Endothelial cell of umbilical vein (primary cell): ENCODE measurements at regions not wholly inside any gene's neighbourhood (a gene's known extent, or its start where the extent isn't known, plus 50 kb on each side); places are given as distances from the start of the nearest gene placed in this dataset.

Experiments
- BruUV-seq: library from RNA; stranded (reverse); fragments of 400-500 nt; replicated peaks from 2 replicates; lab custom pipeline; 2021; lab: Mats Ljungman, UMichigan
- CTCF ChIA-PET: fragments of 300-600, 350-600 bp; sonication (Branson Sonifier 250); formaldehyde crosslinking; loops from one replicate; lab custom pipeline; 2021; ENCODE audit warnings: antibody characterized with exemption, inconsistent platforms; lab: Charles Lee
- POLR2A ChIA-PET: fragments of 300-600, 350-600 bp; sonication (Branson Sonifier 250); formaldehyde crosslinking; loops from one replicate; lab custom pipeline; 2021; ENCODE audit warnings: antibody characterized with exemption, inconsistent platforms; lab: Charles Lee
- DNase-seq: peaks from one replicate; pipeline ENCODE4 v3.0.0-alpha.2; 2011; ENCODE audit warnings: low read depth, low spot score
- FAIRE-seq: peaks from 2 replicates; lab custom pipeline; 2011; peaks lifted over from hg19 to GRCh38; lab: Jason Lieb, UNC
- H2AFZ ChIP-seq: 2 replicates; pipeline ENCODE4 v1.6.0; 2012; ENCODE audit warnings: low read depth, low read length, control low read depth, inconsistent platforms
- H3K27ac ChIP-seq: 2 replicates; pipeline ENCODE4 v1.5.1; 2011; ENCODE audit warnings: low read depth, mild to moderate bottlenecking, control low read depth, low read length, moderate library complexity; ENCODE audit not compliant: insufficient read depth
- H3K27me3 ChIP-seq, 2 experiments: 2 replicates each; pipeline versions ENCODE4 v1.6.0 to v1.6.1; 2011; ENCODE audit warnings: low read length in 2 of 2, mixed read lengths in 1 of 2; ENCODE audit not compliant: control insufficient read depth in 2 of 2, insufficient read depth in 2 of 2
- H3K36me3 ChIP-seq, 2 experiments: 2 replicates in 1 of 2; 3 replicates in 1 of 2; pipeline ENCODE4 v1.5.1; 2011; ENCODE audit warnings: low read length in 2 of 2, mild to moderate bottlenecking in 1 of 2, moderate library complexity in 1 of 2; ENCODE audit not compliant: control insufficient read depth in 2 of 2, insufficient read depth in 2 of 2; ENCODE audit errors: extremely low read depth in 1 of 2
- H3K4me1 ChIP-seq: 3 replicates; pipeline ENCODE4 v1.5.1; 2011; ENCODE audit warnings: mild to moderate bottlenecking, low read length; ENCODE audit not compliant: control insufficient read depth, insufficient read depth; ENCODE audit errors: extremely low read depth
- H3K4me2 ChIP-seq: 2 replicates; pipeline ENCODE4 v1.6.1; 2011; ENCODE audit warnings: low read length, control low read depth, mixed read lengths; ENCODE audit not compliant: insufficient read depth
- H3K4me3 ChIP-seq, 3 experiments: fragments of 200-600 bp in 1 of 3; sonication (generic), shearing (Covaris generic) in 1 of 3; replicated peaks in 1 of 3; 2 replicates each; pipeline ENCODE4 v1.5.1; 2011 to 2016; ENCODE audit warnings: control low read depth in 3 of 3, low read length in 3 of 3, mild to moderate bottlenecking in 2 of 3, inconsistent platforms in 1 of 3, low read depth in 1 of 3, moderate library complexity in 1 of 3; ENCODE audit not compliant: insufficient read depth in 1 of 3
- H3K79me2 ChIP-seq: 2 replicates; pipeline ENCODE4 v1.6.0; 2012; ENCODE audit warnings: low read length, inconsistent platforms; ENCODE audit not compliant: control insufficient read depth, insufficient read depth
- H3K9ac ChIP-seq: replicated peaks from 2 replicates; pipeline ENCODE3; 2011; ENCODE audit warnings: low read length, control low read depth; ENCODE audit not compliant: insufficient read depth; ENCODE audit errors: extremely low read depth
- H3K9me1 ChIP-seq: replicated peaks from 3 replicates; pipeline ENCODE4 v1.6.0; 2011; ENCODE audit warnings: mild to moderate bottlenecking, low read length; ENCODE audit not compliant: control insufficient read depth, insufficient read depth; ENCODE audit errors: extremely low read depth
- H3K9me3 ChIP-seq: replicated peaks from 2 replicates; pipeline ENCODE4 v1.5.1; 2012; ENCODE audit warnings: low read length, inconsistent platforms; ENCODE audit not compliant: control insufficient read depth, insufficient read depth
- H4K20me1 ChIP-seq: replicated peaks from 2 replicates; pipeline ENCODE3; 2011; ENCODE audit warnings: mild to moderate bottlenecking, low read length; ENCODE audit not compliant: control insufficient read depth, insufficient read depth; ENCODE audit errors: extremely low read depth
- EZH2 ChIP-seq: IDR thresholded peaks from 2 replicates; pipeline ENCODE4 v1.6.1; 2012; ENCODE audit warnings: borderline replicate concordance, low read depth, mild to moderate bottlenecking, moderate library complexity, low read length, inconsistent platforms; ENCODE audit not compliant: severe bottlenecking
- FOS ChIP-seq: IDR thresholded peaks from 2 replicates; pipeline ENCODE4 v1.6.1; 2011; ENCODE audit warnings: mild to moderate bottlenecking, low read length, moderate library complexity, borderline replicate concordance; ENCODE audit not compliant: insufficient read depth
- GATA2 ChIP-seq: IDR thresholded peaks from 2 replicates; pipeline ENCODE4 v1.7.0; 2011; ENCODE audit warnings: low read depth, mild to moderate bottlenecking, moderate library complexity, mixed read lengths, low read length; ENCODE audit not compliant: insufficient read length, insufficient read depth
- JUN ChIP-seq: IDR thresholded peaks from 2 replicates; pipeline ENCODE4 v1.6.1; 2011; ENCODE audit warnings: borderline replicate concordance, low read depth; ENCODE audit not compliant: insufficient read length, insufficient read depth
- MYC ChIP-seq: IDR thresholded peaks from one replicate; pipeline ENCODE4 v1.6.1; 2011; ENCODE audit warnings: mild to moderate bottlenecking, low read depth, low read length
- POLR2A ChIP-seq: IDR thresholded peaks from 2 replicates; pipeline ENCODE4 v1.6.1; 2012; ENCODE audit warnings: low read depth, mild to moderate bottlenecking, control low read depth, low read length
- POLR2AphosphoS5 ChIP-seq: IDR thresholded peaks from 2 replicates; pipeline ENCODE4 v1.6.1; 2012; ENCODE audit warnings: low read depth, mild to moderate bottlenecking, control low read depth, low read length, moderate library complexity; ENCODE audit not compliant: insufficient read depth
- dilution Hi-C: fragments of 300-500 bp; cut with MboI; formaldehyde crosslinking; loops from one replicate; pipeline ENCODE4 v1.15.0; 2019; ENCODE audit warnings: low sequenced_read_pairs; ENCODE audit not compliant: extremely low pct_ligation_motif_present
- intact Hi-C: fragments of 100-400 bp; cut with micrococcal nuclease; formaldehyde crosslinking; loops from one replicate; pipeline ENCODE4 v1.10.0; 2022
- TF ChIP-seq, protein P1 (sequence below): IDR thresholded peaks from 2 replicates; pipeline ENCODE4 v1.6.1; 2011; ENCODE audit not compliant: insufficient read depth, insufficient read length
- TF ChIP-seq, protein P2 (sequence below), 2 donors: IDR thresholded peaks; 1 replicate in 1 of 2; 2 replicates in 1 of 2; pipeline ENCODE4 v1.5.1; 2011; ENCODE audit warnings: low read length in 2 of 2, mild to moderate bottlenecking in 2 of 2, moderate library complexity in 2 of 2, control low read depth in 1 of 2, inconsistent platforms in 1 of 2, low read depth in 1 of 2; ENCODE audit not compliant: insufficient read depth in 1 of 2; ENCODE audit errors: extremely low read depth in 1 of 2

- BruUV-seq, result no TSS peak
- no peak overlapping the region for H3K27ac ChIP-seq
These were observed 649.6 kb upstream of the ATXN8OS start for GRCh38 chr13:69458013-69458412.

More at GRCh38 chr13:69458013-69458412, 649.6 kb upstream of the ATXN8OS start:
- intact Hi-C loops, result no loop called here
- no peak overlapping the region for H3K4me2 ChIP-seq
- no peaks in the 10 kb centered on the region for H3K4me1 ChIP-seq
- no peak overlapping the region for H3K4me3 ChIP-seq
- H3K9ac ChIP-seq, result no peak overlapping the region
- TF ChIP-seq, protein P1, sequence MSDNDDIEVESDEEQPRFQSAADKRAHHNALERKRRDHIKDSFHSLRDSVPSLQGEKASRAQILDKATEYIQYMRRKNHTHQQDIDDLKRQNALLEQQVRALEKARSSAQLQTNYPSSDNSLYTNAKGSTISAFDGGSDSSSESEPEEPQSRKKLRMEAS, result no peak
- no peak for TF ChIP-seq FOS
- no peak for TF ChIP-seq GATA2
- TF ChIP-seq, protein P2, sequence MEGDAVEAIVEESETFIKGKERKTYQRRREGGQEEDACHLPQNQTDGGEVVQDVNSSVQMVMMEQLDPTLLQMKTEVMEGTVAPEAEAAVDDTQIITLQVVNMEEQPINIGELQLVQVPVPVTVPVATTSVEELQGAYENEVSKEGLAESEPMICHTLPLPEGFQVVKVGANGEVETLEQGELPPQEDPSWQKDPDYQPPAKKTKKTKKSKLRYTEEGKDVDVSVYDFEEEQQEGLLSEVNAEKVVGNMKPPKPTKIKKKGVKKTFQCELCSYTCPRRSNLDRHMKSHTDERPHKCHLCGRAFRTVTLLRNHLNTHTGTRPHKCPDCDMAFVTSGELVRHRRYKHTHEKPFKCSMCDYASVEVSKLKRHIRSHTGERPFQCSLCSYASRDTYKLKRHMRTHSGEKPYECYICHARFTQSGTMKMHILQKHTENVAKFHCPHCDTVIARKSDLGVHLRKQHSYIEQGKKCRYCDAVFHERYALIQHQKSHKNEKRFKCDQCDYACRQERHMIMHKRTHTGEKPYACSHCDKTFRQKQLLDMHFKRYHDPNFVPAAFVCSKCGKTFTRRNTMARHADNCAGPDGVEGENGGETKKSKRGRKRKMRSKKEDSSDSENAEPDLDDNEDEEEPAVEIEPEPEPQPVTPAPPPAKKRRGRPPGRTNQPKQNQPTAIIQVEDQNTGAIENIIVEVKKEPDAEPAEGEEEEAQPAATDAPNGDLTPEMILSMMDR (IDR thresholded peaks at IDR 0.05; ENCODE audit: extremely low read depth in 1 of 2, insufficient read depth in 1 of 2, low read depth in 1 of 2, low read length in 2 of 2), result no peak
- no peak for TF ChIP-seq MYC
- no peak for TF ChIP-seq POLR2AphosphoS5
- TF ChIP-seq JUN, result no peak
- no peak for TF ChIP-seq POLR2A
- TF ChIP-seq EZH2, result no peak
- no peaks in the 10 kb centered on the region for H3K79me2 ChIP-seq
- H2AFZ ChIP-seq, result no peak overlapping the region
- DNase-seq (no peak), FAIRE-seq (no peak)
- dilution Hi-C loops, result no loop called here
- ChIA-PET POLR2A (no interaction called here), CTCF (no interaction called here)
- no peaks in the 10 kb centered on the region for H3K9me1 ChIP-seq
- peaks cover 2% of the 10 kb centered on the region for H3K9me3 ChIP-seq
- H3K27me3 ChIP-seq, result no peaks in the 10 kb centered on the region
- H4K20me1 ChIP-seq, result no peaks in the 10 kb centered on the region
- no peaks in the 10 kb centered on the region for H3K36me3 ChIP-seq
